ENCODE measurements at regions not wholly inside any gene's neighbourhood (a gene's known extent, or its start where the extent isn't known, plus 50 kb on each side); places are given as distances from the start of the nearest gene placed in this dataset.
A peak's percentile ranks its signal among the peaks of the same experiment; 100 is the strongest.
"Not testable (repeated sequence)": the region's sequence is repeated elsewhere in the genome, so short reads cannot be mapped to it uniquely, and the experiment has no call there.

GRCh38 chr18:41899535-41899934 lies 55.5 kb upstream of the PIK3C3 start:
- DNase-seq: peak; percentile 29

- DNase-seq: no peak
These were observed 61.6 kb upstream of the PIK3C3 start for GRCh38 chr18:41893432-41893831.

- DNase-seq: no peak
These were observed 67.9 kb upstream of the PIK3C3 start for GRCh38 chr18:41887100-41887499.

GRCh38 chr18:41886126-41886807 lies 68.8 kb upstream of the PIK3C3 start:
- DNase-seq: no peak

- no peak for DNase-seq
These were observed 73.7 kb upstream of the PIK3C3 start for GRCh38 chr18:41881285-41881684.

GRCh38 chr18:41879256-41879655 lies 75.8 kb upstream of the PIK3C3 start:
- DNase-seq: no peak

- no peak for DNase-seq
These were observed 79.8 kb upstream of the PIK3C3 start for GRCh38 chr18:41875094-41875780.

GRCh38 chr18:41873730-41874129 lies 81.3 kb upstream of the PIK3C3 start:
- no peak for DNase-seq

- no peak for DNase-seq
These were observed 82.8 kb upstream of the PIK3C3 start for GRCh38 chr18:41872206-41872605.

GRCh38 chr18:41871229-41872000 lies 83.6 kb upstream of the PIK3C3 start:
- no peak for DNase-seq

GRCh38 chr18:41870817-41871216 lies 84.2 kb upstream of the PIK3C3 start:
- DNase-seq: peak; percentile 11

- no peak for DNase-seq
These were observed 84.8 kb upstream of the PIK3C3 start for GRCh38 chr18:41870191-41870590.

- DNase-seq: not testable (repeated sequence)
These were observed 89.2 kb upstream of the PIK3C3 start for GRCh38 chr18:41865796-41866195.

- DNase-seq: no peak
These were observed 90.8 kb upstream of the PIK3C3 start for GRCh38 chr18:41864216-41864615.

- DNase-seq: no peak
These were observed 92.1 kb upstream of the PIK3C3 start for GRCh38 chr18:41862921-41863320.

GRCh38 chr18:41860987-41861386 lies 94.0 kb upstream of the PIK3C3 start:
- no peak for DNase-seq

- no peak for DNase-seq
These were observed 96.1 kb upstream of the PIK3C3 start for GRCh38 chr18:41858761-41859555.

- DNase-seq: no peak
These were observed 101.8 kb upstream of the PIK3C3 start for GRCh38 chr18:41853280-41853679.

- DNase-seq: peak; percentile 54
These were observed 104.3 kb upstream of the PIK3C3 start for GRCh38 chr18:41850781-41851180.

- no peak for DNase-seq
These were observed 105.4 kb upstream of the PIK3C3 start for GRCh38 chr18:41849632-41850031.

GRCh38 chr18:41845563-41845962 lies 109.5 kb upstream of the PIK3C3 start:
- peak; percentile 60 for DNase-seq

GRCh38 chr18:41842886-41843285 lies 112.1 kb upstream of the PIK3C3 start:
- DNase-seq: no peak

Data from DMS53 (cell line).